GDM1 (cell line): ENCODE measurements at regions not wholly inside any gene's neighbourhood (a gene's known extent, or its start where the extent isn't known, plus 50 kb on each side); places are given as distances from the start of the nearest gene placed in this dataset.

Experiments
- DNase-seq: peaks from one replicate; lab custom pipeline; 2025; lab: John Stamatoyannopoulos, UW

DNA sequence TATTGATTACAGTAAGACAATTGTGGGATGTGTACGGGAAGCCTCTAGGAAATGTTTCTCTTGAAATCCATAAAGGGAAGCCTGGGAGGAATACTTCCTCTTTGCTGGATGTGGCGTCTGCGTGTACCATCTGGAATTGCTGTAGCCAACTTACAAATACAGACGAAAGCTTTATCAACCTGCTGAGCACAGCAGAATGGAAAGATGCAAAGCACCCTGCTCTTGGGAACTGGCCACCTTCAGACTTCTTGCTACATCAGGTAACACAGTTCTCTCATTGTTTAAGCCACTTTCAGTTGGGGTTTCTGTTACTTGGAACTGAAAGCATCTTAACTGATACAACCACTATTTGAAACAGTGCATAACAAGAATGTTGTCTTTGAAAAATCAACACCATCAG lies 213.8 kb downstream of the HRH4 start:
- DNase-seq, result no peak

DNA sequence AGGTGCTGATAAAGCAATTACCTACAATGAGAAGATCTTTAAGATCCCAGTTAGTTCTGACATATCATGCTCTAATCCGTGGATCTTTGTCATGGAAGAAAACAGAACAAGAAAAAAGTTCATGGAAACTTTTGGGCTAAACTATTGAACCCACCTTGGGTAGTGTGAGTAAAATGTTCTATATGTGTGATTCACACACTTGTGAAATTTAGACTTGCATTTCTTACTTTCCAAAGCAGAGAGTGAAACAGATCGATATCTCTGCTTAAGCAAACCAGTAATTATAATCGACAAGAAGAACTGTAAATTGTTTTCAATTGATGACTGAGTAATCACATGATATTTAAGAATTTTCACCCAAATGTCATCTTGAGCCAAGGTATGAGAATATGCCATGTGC lies 214.2 kb downstream of the HRH4 start:
- DNase-seq, result no peak

DNA sequence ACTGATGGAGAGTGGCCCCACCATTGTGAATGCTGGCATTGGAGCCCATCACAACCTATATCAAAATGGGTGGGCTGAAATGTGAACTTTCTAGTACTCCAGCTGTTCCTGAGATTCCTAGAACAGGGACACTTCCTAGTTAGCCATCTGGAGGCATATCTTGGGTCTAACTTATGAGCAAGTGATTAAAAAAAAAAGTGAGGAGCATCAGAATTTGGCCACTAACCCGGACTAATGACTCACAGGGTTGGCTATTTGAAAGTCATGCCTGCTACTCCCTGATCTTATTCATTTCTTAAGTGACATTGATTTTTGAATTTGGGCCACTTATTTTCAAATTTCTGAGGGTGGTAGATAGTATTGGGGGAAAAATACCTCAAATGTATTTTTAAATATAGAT lies 216.6 kb downstream of the HRH4 start:
- DNase-seq, result no peak

DNA sequence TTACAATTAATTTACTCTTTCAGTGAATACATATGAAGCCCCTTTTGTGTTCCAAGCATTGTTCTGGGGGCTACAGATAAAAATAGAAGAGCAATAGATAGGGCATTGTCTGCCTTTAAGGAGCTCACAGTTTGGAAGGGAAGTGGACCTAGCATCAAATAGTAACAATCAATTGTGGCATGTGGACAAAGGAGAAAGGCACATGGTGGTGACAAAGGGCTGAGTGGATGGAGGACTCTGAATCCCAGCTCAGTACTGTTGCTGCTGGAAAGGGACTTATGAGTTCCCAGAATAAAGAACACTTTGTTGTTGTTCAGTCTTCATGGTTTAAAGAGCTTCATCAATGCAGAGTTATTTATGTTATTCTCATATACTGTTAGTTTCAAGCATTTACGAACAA lies 217.7 kb downstream of the HRH4 start:
- no peak for DNase-seq

DNA sequence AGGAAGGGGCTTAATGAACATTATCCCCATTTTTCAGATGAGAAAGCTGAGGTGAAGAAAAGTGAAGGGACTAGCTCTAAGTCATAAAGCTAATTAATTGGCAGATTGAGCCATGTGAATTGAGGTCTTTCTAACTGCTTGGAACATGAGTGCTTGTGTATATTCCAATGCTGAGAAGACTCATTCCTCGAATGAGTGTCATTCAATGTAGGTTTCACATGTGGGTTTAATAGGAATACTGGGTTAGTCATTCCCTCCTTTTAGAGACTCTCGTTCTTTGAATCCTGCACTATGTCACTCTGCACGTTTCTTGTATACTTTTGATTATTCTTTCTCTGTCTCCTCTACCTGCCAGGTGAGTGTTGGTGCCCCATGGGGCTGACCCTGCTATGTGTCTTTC lies 218.2 kb downstream of the HRH4 start:
- no peak for DNase-seq

DNA sequence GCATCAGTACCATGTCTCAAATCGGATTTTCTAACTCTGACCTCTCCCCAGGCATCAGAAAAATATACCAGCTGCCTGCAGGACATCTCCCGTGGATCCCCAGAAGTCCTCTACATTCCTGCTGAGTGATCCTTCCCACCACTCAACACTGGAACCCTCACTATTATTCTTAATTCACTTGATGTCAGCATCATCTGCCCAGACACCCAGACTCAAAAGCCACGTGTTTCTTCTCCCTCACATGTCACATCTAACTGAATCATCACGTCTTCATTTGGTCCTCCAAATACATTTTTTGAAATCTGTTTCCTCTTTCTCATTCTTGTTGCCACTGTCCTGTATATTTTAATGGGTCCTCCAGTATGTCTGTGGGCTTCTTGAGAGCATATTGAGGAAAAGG lies 218.6 kb downstream of the HRH4 start:
- DNase-seq, result no peak

DNA sequence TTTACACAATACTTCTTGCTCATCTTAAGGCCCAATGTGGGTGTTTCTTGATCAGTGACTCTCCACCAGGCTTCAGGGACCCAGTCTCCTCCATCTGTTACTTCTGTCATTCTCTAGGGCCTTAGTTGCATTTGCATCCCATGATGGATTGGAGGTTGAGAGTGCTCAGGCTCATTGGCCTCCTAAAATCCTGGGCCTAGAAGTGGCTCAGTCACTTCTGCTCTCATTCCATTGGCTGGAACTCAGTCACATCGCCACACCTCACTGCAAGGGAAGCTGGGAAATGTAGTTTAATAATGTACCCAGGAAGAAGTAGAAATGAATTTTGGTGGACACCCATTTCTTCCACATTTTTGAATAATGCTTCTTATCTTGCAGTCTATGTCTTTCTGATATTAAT lies 223.5 kb downstream of the HRH4 start:
- no peak for DNase-seq

DNA sequence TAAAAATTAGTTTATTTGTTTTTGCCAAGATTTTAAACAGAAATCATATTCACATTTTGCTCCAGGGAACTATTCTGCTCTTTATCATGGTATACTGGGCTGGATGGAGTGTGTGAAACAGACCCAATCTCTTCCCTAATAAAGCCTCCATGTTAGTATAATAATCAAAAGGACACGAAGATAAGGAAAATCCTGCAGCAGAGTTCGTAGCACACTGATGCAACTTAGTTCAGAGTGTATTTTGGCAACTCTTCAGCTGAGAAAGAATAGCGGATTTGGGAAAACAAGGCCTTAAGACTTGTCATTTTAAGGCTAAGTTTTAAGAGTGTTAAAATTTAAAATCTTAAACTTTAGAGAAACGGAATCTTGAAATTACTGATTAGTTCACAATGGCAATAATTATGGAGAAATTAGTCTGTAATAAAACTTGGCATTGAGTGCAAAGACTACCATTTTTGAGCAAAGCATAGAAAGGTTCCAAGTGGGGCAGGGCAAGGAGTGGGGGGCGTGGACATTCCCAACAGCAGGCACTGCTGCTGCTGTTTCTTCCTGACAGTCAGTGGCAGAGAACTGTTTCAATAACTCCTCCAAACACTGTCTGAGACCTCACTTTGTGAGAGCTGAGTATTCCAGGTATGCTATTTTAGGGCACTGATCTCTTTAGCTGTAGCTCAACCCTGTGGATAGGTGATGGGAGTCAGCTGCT lies 225.0 kb downstream of the HRH4 start:
- DNase-seq, result no peak

DNA sequence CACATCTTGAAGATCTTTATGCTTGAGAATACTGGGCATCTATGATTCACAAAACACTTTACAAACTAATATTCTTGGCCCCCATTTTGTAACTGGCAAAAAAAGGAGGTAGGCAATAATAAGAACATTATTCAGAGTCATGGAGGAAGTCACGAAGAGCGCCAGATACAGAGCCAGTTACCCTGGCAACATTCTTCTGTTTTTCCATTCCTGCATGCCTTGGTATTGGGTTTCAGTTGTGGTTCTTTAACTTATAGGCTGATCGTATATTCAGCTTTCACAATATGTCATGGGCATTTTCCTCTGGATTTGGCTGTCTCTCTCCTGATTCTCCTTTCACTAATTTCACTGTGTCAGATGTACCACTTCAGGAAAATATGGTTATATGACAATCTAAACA lies 234.7 kb downstream of the HRH4 start:
- DNase-seq, result no peak

DNA sequence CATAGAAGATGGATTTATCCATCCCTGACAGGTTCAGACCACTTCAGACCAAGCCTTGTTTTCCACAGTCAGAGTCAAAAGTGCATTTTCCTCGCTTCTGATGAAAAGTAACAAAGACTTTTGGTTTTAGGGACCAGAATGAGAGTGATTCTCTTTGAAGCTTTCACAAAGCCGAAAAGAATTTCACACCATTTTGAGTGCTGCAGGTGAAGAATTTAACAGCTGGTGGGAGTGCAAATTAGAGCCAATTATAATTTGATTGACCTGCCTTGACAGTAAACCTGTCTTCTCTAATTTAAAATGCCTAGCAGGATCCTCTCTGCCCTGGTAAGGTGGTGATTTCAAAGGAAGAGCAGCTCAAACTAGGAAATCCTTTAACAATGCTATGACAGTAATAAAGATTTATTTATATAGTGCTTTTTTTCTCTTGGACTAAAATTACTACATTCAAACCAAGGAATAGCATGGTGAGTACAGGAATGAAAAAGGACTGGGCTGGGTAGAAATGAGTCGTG lies 241.6 kb downstream of the HRH4 start:
- no peak for DNase-seq

DNA sequence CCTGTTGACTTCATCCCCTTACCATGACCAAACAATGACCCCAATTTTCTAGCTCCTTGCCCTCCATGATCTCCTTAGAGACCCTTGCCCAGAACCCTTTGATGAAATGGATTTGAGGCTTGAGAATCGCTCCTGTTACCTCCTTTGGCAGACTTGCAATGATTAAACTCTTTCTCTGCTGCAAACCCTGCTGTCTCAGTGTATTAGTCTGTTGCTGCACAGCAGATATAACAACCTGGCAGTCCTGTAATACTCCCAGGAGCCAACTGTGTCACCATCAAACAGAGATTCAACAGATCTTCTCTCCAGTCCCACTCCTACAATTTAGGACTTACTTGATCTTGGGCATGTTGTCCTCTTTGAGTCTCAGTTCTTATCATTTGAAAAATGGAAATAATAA lies 242.9 kb downstream of the HRH4 start:
- no peak for DNase-seq

DNA sequence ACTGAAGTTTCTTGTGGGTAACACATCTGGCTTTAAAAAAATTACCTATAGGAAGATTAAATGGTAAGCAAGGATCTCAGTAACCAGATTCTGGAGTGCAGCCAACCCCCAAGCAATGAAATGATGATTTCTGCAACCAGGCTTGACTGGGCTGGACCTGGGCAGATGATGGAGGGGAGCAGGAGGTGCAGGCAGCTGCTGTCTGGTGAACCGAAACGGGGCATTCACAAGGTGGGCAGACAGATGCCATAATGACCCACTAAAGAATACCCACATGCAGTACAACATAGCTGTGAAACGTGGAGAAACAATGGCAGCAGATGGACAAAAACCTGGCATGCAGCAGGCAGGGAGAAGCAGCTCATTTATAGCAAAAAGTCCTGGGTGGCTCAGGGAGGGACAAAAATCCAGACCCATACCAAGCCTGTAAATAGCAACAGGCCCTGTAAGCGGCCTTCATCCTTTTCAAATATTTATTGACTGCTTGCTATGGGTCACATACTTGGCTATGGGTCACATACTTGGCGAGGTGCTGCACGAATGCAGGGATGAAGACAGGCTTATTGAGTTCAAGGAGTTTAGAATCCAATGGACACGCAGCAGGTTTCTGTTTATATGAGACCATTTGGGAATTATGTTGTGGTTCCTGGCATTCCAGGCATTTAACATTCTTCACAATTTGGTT lies 244.7 kb downstream of the HRH4 start:
- DNase-seq, result no peak

DNA sequence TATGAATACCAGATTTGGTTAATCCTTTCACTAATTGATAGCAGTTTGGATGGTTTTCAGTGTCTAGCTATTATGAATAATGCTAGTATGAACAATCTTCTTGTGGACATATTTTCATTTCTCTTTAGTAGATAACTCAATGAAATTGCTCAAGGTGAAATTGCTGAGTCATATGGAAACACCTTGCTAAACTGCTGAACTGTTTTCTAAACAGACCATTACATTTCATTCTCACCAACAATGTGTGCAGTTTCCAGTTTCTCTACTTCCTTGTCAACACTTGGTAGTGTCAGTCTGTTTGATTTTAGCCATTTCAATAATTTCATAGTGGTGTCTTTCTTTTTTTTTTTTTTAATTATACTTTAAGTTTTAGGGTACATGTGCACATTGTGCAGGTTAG lies 250.0 kb downstream of the HRH4 start:
- DNase-seq, result no peak

DNA sequence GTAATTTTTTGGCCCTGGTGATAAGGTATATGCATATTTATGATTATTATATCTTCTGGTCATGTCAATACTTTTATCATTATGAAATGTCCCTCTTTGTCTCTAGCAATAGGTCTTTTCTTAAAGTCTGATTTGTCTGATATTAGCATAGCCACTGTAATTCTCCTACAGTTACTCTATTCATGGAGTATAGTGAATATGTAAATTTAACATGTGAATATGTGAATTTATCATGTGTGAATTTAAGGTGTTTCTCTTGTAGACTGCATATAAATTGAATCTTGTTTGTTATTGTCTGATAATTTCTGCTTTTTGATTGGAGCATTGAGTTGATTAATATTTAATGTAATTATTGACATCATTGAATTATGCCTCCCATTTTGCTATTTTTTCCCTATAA lies 259.4 kb downstream of the HRH4 start:
- no peak for DNase-seq

DNA sequence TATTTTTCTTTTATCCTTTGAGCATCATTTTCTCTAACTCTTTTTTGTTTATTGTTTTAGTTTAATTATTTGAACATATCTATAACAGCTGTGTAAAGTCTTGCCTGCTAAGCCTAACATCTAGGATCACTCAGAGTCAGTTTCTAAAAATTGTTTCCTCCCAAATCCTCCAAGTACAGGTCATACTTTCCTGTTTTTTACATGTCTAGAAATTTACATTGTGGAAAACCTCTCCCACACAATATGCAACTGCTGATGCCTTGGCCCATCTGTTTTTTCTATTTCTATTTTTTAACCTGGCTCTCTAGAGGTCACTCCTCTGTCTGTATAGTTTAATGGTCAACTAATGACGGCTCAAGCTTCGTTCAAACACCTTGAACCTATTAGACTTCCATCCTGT lies 261.0 kb downstream of the HRH4 start:
- no peak for DNase-seq

DNA sequence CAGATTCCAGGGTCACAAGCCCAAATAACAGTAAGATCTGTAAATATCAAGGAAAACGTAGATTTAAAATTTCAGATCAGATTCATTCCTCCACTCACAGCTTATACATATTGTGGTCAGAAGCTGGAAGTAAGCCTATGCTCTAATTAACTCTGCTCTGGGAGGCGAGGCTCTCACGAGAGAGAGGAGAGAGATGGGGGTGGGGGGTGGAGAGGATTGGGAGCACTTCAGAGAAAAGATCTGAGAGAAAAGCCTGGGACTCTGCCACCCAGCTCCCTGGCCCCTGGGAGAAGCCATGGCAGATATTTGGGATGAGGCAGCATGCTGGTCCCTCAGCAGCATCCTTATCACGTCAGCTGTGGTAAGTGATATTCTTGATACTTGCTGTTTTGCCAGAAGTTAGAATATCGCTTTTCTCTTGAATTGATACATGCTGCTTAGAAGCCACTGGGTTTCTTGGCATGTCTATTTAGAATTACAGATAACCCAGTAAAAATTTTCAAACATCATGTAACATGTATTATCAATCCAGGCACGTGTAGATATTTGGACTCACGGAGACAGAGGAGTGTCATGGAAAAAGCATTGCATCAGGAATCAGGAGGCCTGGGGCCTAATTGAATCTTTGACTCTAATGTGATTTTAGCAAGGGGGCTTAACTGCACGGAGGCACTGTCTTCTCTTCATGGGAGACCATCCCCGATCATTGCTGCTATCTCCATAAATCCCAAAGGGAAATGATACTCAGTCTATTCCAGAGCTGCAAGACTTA lies 265.4 kb downstream of the HRH4 start:
- DNase-seq, result no peak

DNA sequence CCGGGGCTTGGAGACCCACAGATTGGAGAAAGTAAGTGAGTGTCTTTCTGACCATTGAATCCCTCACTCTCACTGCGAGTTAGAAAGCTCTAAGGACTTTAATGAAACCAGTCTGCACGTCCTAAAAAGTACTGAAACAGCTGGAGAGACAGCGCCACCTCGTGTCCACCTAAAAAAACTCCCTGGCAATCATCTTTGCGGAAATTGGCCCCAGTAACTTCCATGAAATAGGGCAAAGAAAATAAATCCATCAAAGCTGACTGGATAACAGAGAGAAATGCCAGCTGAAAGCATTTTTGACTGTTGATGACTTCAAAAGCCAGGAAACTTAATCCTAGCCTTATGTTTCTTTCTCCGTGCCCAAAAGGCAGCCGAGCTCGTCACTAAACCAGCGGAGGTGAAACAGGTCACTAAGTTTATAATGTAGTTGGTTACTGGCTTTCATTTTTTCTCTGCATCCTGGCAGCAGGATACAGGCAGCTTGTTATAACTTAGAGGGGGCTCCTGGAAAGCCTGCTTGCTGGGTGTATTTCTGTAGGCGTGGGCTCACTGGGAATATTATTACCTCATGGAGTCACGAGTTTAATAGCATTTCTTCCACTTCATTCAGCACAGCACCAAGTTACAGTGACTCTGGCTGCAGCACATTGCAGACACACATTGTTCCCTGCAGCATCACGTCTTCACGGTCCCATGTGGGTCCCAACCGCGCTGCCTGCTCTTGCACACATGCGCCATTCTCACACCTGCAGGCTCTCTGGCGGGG lies 266.5 kb downstream of the HRH4 start:
- peak; percentile 52 for DNase-seq

DNA sequence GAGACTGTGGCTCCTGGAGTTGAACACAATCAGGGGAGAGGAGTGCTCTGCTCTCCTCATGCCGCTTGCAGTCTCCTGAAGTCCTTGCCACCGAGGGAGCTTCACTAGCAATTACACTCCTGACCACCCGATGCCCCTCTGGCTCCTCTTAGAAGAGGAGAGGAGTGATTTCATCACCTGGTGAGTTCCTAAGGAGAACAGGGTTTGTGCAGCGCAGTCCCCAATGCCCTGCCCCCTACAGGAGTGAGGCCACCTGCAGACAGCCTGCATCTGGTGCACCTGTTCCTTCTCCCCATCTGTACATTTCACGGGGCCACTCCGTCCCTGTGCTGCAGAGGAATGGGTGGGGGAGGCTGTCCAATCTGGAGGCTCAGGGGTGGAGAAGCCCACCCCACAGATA lies 267.2 kb downstream of the HRH4 start:
- DNase-seq, result no peak

DNA sequence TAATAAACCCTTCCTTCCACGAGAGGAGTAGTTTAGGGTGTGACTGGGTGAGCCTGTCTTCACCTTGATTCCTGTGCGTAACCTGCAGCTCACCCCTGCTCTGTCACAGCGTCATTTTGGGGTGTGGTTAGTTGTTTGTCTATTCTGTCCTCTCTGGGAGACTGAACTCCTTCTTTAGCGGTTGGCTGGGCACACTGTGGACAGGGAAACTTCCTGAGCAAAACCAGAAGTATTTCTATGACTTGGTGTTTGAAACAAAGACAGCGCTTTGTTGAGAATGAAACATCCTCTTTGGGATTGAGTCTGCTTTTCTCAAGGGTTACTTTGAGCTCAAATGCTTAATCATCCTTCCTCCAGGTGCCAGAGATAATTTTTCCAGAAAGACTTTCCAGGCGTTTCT lies 270.7 kb downstream of the HRH4 start:
- DNase-seq, result peak; percentile 40

DNA sequence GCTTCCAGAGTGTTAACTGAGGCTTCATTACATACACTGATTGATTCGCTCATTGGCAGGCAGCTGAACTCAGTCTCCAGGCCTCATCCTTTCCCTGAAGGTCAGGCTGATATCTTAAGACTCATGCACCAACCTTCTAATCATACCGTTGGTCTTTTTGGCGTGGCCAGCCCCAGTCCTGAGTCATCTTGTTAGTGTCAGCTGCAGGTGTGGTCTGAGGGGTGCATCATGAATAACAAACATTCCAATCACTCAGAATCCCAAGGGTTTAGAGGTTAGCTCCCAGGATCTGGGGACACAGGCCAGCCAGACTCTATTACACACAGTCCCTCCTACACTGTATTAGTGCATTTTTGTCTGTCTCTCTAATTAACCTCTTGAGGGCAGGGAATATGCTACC lies 271.5 kb downstream of the HRH4 start:
- no peak for DNase-seq

DNA sequence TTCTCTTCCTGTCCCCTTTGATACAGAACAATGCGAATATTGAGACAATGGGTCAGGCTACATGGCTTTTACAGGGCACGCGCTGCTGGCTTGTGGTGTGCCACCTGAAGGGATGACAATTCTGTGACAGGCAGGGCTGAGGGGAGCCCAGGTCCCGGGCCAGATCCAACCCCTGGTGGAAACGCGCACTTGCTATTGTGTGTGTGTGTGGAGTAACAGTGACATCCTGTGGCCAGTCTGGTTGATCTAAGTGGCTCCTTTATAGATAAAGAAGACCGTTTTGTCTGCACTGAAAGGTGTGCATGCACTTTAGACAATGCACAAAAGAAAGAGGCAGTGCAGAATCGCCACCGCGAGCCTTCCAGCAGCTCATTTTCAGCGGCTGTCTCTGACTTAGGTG lies 273.6 kb downstream of the HRH4 start:
- no peak for DNase-seq

DNA sequence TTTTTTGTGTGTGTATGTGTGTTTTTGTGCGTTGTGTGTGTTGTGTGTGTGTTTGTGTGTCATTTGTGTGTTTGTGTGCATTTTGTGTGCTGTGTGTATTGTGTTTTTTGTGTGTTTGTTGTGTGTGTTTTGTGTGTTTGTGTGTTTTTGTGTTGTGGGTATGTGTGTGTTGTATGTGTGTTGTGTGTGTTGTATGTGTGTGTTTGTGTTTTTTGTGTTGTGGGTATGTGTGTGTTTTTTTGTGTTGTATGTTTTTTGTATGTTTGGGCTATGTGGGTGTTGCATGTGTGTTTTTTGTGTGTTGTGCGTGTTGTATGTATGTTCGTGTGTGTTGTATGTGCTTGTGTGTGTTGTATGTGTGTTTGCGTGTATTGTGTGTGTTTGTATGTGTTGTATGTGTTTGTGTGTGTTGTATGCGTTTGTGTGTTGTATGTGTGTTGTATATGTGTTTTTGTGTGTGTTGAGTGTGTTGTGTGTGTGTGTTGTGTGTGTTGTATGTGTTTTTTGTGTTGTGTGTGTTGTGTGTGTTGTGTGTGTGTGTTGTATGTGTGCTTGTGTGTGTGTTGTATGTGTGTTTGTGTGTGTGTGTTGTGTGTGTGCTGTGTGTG lies 275.3 kb downstream of the HRH4 start:
- DNase-seq, result no peak
